Choroid plexus epithelial cell (primary cell): ENCODE measurements at regions not wholly inside any gene's neighbourhood (a gene's known extent, or its start where the extent isn't known, plus 50 kb on each side); places are given as distances from the start of the nearest gene placed in this dataset.

ENCODE experiments used
- DNase-seq: peaks from one replicate; pipeline ENCODE4 v3.0.0-alpha.2; 2010; ENCODE audit warnings: low read depth
- H3K4me3 ChIP-seq: 2 replicates; pipeline ENCODE4 v1.5.1; 2011; ENCODE audit warnings: low read depth, mild to moderate bottlenecking, control low read depth, low read length, moderate library complexity
- TF ChIP-seq, protein P1 (sequence below): conservative IDR thresholded peaks from 2 replicates; pipeline ENCODE4 v1.5.1; 2011; ENCODE audit warnings: low read depth, mild to moderate bottlenecking, control low read depth, inconsistent platforms, low read length, moderate library complexity

DNA sequence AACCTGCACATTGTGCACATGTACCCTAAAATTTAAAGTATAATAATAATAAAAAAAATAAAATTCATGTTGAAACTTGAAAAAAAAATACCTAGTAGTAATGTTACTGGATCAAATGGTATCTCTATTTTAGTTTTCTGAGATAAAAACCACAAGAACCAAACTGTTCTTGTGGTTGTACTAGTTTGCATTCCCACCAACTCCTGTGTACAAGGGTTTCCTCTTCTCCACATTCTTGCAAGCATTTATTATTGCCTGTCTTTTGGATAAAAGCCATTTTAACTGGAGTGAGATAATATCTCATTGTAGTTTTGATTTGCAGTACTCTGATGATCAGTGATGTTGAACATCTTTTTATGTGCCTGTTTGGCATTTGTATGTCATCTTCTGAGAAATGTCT lies 177.7 kb downstream of the KIF20B start:
- TF ChIP-seq, protein P1, sequence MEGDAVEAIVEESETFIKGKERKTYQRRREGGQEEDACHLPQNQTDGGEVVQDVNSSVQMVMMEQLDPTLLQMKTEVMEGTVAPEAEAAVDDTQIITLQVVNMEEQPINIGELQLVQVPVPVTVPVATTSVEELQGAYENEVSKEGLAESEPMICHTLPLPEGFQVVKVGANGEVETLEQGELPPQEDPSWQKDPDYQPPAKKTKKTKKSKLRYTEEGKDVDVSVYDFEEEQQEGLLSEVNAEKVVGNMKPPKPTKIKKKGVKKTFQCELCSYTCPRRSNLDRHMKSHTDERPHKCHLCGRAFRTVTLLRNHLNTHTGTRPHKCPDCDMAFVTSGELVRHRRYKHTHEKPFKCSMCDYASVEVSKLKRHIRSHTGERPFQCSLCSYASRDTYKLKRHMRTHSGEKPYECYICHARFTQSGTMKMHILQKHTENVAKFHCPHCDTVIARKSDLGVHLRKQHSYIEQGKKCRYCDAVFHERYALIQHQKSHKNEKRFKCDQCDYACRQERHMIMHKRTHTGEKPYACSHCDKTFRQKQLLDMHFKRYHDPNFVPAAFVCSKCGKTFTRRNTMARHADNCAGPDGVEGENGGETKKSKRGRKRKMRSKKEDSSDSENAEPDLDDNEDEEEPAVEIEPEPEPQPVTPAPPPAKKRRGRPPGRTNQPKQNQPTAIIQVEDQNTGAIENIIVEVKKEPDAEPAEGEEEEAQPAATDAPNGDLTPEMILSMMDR, result no peak
- H3K4me3 ChIP-seq, result no peak overlapping the region
- DNase-seq, result peak; percentile 51

DNA sequence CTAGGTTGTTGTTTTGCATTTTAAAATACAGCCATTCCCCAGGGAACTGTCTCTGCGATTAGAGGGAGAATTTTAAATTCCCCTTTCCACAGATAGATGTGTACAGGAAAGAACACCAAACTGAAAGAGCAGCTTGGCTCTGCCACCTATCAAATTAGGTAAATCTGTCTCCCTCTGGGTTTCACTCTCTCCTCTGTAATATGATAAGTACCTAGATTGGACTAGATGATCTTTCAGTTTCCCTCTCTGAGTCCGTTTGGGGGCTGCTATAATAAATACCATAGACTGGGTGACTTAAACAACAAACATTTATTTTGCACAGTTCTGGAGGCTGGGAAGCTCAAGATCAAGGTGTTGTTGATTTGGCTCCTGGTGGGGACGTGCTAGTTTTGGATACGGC lies 186.0 kb downstream of the KIF20B start:
- no peak overlapping the region for H3K4me3 ChIP-seq
- TF ChIP-seq, protein P1, result no peak
- DNase-seq, result no peak

DNA sequence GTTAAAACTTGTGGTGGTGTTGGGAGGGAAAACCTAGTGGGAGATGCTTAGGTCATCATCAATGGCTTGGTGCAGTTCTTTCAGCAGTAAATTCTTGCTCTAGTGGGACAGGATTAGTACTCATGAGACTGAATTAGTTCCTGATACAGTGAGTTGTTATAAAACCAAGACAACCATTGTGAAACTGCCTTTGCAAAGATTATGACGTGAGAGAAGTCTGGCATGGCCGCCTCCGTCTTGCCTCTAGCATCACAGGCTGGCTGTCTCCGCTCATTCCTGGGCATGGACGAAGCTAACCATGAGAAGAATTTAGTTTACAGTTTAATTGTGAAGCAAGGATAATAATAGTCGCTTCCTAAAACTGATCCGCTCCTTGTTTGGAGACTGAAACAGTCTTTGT lies 186.4 kb downstream of the KIF20B start:
- TF ChIP-seq, protein P1, result no peak
- DNase-seq, result peak; percentile 7
- H3K4me3 ChIP-seq, result no peak overlapping the region

DNA sequence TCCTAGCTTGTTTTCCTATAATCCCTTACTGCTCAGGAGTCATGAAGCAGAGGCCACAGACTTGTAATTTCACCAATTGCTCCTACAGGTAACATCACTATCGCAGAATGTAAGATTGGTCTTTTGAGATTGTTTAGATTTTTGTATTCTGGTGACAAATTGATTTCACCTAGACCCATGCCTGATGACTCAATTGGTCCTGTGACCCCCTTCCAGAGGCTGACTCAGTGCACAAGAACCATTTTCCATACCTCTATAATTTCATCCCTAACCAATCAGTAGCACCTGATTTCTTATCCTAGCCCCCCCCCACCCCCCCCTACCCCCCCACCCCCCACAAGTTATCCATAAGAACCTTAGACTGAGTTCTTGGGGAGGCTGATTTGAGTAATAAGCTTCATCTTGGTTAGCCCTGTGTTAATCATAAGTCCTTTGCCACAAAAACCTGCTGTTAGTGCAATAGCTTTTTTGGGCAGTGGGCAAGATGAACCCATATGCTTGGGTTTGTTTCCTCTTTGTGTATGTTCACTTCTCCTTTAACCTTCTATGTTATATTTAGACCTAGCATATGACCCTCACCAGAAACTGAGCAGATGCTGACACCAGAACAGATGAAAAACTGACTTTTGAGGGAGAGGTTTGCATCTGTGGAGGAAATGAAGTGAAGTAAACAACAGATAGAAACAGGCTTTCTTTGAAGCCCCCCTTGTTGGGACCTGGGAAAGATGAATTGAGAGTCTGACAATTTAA lies 187.1 kb downstream of the KIF20B start:
- H3K4me3 ChIP-seq, result no peak overlapping the region
- TF ChIP-seq, protein P1, result no peak
- DNase-seq, result no peak

DNA sequence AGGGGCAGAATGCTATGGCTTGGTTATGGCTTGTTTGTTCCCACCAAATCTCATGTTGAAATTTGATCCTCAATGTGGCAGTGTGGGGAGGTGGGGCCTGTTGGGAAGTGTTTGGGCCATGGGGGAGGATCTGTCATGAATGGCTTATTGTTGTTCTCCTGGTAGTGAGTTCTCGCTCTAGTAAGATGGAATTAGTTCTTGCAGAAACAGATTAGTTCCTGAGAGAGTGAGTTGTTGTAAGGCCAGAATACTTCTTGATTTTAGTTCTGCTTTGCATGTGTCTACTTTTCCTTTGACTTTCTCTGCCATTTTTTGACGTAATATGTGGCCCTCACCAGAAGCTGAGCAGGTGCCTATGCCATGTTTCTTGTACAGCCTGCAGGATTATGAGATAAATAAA lies 188.2 kb downstream of the KIF20B start:
- no peak for DNase-seq
- TF ChIP-seq, protein P1, result no peak
- H3K4me3 ChIP-seq, result no peak overlapping the region

DNA sequence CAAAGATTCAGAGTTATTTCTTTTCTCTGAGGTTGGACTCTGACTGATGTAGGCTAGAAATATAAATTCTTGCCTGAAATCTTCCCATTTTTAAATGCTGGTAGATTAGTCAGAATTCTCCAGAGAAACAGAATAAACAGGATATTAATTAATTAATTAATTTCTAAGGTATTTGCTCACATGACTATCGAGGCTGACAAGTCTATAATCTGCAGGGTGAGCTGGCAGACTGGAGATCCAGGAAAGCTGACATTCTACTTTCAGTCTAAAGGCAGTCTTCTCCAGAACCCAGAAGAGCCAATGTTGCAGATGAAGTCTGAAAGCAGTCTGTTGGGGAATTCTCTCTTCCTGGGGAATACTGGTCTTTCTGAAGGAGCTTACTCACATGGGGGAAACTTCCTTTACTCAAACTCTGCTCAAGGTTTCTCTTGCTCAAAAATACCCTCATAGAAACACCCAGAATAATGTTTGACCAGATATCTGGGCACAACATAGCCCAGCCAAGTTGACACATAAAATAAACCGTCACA lies 189.7 kb downstream of the KIF20B start:
- H3K4me3 ChIP-seq, result no peak overlapping the region
- TF ChIP-seq, protein P1, result no peak
- DNase-seq, result peak; percentile 16

DNA sequence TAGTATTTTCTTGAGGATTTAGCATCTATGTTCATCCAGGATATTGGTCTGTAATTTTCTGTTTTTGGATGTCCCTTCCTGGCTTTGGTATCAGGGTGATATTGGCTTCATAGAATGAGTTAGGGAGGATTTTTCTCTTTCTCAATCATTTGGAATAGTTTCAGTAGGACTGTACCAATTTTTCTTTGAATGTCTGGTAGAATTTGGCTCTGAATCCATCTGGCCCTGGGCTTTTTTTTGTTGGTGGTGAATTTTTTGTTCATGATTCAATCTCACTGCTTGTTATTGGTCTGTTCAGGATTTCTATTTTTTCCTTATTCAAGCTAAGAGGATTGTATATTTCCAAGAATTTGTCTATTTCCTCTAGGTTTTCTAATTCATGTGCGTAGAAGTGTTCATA lies 192.7 kb downstream of the KIF20B start:
- no peak overlapping the region for H3K4me3 ChIP-seq
- DNase-seq, result no peak
- TF ChIP-seq, protein P1, result no peak
